ENCODE measurements at regions not wholly inside any gene's neighbourhood (a gene's known extent, or its start where the extent isn't known, plus 50 kb on each side); places are given as distances from the start of the nearest gene placed in this dataset.

GRCh38 chr3:110164632-110165369 lies 827.5 kb upstream of the DPPA4 start:
- Histone ChIP-seq H3K27ac (ENCODE audit: insufficient read length, low read depth, low read length) (peak overlapping the region; percentile 61), H2AFZ (ENCODE audit: low read length) (no peak overlapping the region), H4K5ac (ENCODE audit: insufficient read length, low read depth, low read length) (no peak overlapping the region), H2BK20ac (ENCODE audit: low read depth, low read length, poor library complexity, severe bottlenecking) (no peak overlapping the region), H4K8ac (replicated peaks; ENCODE audit: insufficient read length, low read depth, low read length) (no peak overlapping the region), H3K14ac (ENCODE audit: insufficient read depth, low read length) (no peak overlapping the region), H3K27me3 (ENCODE audit: insufficient read depth, low read length) (no peaks in the 10 kb centered on the region), H3T11ph (ENCODE audit: low read length) (no peak overlapping the region), H3K9ac (ENCODE audit: extremely low read depth, insufficient read length, low read length) (no peak overlapping the region), H3K9me3 (ENCODE audit: control insufficient read depth, low read depth, low read length) (no peaks in the 10 kb centered on the region), H3K4me1 (ENCODE audit: insufficient read depth, low read length) (no peaks in the 10 kb centered on the region; the same call in 1 of the 2 replicates), H3K23ac (ENCODE audit: insufficient read length, low read depth, low read length) (no peak overlapping the region), H2BK5ac (ENCODE audit: insufficient read length, low read length) (no peak overlapping the region), H2AK5ac (ENCODE audit: insufficient read length, low read length) (no peak overlapping the region), H2BK12ac (ENCODE audit: insufficient read length, low read depth, low read length) (no peak overlapping the region), H3K79me1 (ENCODE audit: insufficient read depth, low read depth, low read length, poor library complexity, severe bottlenecking) (no peaks in the 10 kb centered on the region), H3K56ac (ENCODE audit: insufficient read length, low read depth, low read length) (no peak overlapping the region), H3K4me2 (ENCODE audit: insufficient read depth, insufficient read length, low read length) (peak overlapping the region; percentile 49), H3K79me2 (ENCODE audit: insufficient read depth, low read length) (no peaks in the 10 kb centered on the region), H3K23me2 (ENCODE audit: insufficient read length, low read depth, low read length, poor library complexity, severe bottlenecking) (no peaks in the 10 kb centered on the region), H4K91ac (ENCODE audit: insufficient read length, low read depth, low read length) (no peak overlapping the region), H2BK120ac (ENCODE audit: low read depth, low read length, poor library complexity, severe bottlenecking) (no peak overlapping the region), H4K20me1 (ENCODE audit: control insufficient read depth, insufficient read depth, insufficient read length) (no peaks in the 10 kb centered on the region), H2BK15ac (ENCODE audit: low read depth, low read length) (no peak overlapping the region), H3K4ac (ENCODE audit: low read depth, low read length) (no peak overlapping the region), H3K18ac (ENCODE audit: insufficient read length, low read depth, low read length) (no peak overlapping the region)
- Mint-ChIP-seq H3K27ac (peak overlapping the region; percentile 91 to 97 (median 95)), H3K4me3 (peak overlapping the region; percentile 39 to 53; a peak in 2 of 5 replicates), H3K9me3 (no peaks in the 10 kb centered on the region; a peak in 1 of 5 replicates), H3K36me3 (ENCODE audit: insufficient read depth in 1 of 3, low read depth in 3 of 3) (peaks cover 2 to 8% (median 3%) of the 10 kb centered on the region in 3 experiments; a peak in 5 of 7 replicates), H3K4me1 (peaks cover 34 to 35% of the 10 kb centered on the region in 2 experiments), H3K27me3 (ENCODE audit: low read depth) (no peaks in the 10 kb centered on the region)
- TF ChIP-seq CTCF (conservative IDR thresholded peaks at IDR 0.05), result no peak
- WGBS (ENCODE audit: extremely low coverage, insufficient read length, low lambda C conversion rate), result no CpG with 5 or more reads among the region's 6 CpGs
- no peak for DNase-seq

Data from H9 (cell line).